ENCODE measurements at regions not wholly inside any gene's neighbourhood (a gene's known extent, or its start where the extent isn't known, plus 50 kb on each side); places are given as distances from the start of the nearest gene placed in this dataset.
A peak's percentile ranks its signal among the peaks of the same experiment; 100 is the strongest.

DNA sequence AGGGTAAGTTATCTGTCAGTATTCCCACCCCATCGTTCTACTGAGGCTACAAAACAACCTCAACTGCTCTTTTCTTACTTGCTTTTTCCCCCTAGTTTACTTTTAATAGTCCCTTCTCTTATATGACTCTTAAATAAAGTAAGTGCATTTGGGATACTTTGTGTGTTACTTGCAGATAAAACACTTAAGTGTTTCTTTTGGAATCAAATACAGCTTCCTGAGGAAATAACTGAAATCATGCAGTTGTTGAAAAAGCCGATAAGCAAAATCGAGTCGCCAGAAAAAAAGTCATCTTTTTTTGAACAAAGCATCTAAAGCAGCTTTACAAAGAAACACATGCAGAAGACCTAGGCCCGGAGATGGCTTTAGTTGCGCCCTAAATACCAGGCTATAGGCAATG lies 53.5 kb upstream of the EPB41L4A start:
- DNase-seq (ENCODE audit: low read depth) = no peak
- H3K4me3 ChIP-seq (ENCODE audit: low read depth, low read length) = no peak overlapping the region
- TF ChIP-seq, protein P1, sequence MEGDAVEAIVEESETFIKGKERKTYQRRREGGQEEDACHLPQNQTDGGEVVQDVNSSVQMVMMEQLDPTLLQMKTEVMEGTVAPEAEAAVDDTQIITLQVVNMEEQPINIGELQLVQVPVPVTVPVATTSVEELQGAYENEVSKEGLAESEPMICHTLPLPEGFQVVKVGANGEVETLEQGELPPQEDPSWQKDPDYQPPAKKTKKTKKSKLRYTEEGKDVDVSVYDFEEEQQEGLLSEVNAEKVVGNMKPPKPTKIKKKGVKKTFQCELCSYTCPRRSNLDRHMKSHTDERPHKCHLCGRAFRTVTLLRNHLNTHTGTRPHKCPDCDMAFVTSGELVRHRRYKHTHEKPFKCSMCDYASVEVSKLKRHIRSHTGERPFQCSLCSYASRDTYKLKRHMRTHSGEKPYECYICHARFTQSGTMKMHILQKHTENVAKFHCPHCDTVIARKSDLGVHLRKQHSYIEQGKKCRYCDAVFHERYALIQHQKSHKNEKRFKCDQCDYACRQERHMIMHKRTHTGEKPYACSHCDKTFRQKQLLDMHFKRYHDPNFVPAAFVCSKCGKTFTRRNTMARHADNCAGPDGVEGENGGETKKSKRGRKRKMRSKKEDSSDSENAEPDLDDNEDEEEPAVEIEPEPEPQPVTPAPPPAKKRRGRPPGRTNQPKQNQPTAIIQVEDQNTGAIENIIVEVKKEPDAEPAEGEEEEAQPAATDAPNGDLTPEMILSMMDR (conservative IDR thresholded peaks at IDR 0.05; ENCODE audit: low read depth, low read length) = no peak

DNA sequence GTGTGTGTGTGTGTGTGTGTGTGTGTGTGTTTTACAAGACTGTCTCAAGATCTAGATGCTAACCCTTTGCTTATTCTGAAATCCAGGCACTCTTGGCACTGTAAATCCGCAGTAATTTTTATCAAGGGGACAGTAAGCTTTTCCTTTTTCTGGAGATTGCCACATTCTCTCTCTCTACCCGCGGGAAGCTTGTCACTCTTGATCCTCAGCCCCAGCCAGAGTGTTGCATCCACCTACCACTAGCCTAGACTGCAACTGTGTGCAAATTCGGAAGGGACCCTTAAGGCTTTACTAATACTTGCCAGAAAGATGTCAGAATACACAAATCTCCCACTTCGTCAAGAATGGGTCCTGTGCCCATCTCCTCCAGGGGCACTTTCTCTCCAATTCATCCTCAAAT lies 54.9 kb upstream of the EPB41L4A start:
- no peak for DNase-seq (ENCODE audit: low read depth)
- H3K4me3 ChIP-seq (ENCODE audit: low read depth, low read length) = no peak overlapping the region
- TF ChIP-seq, protein P1 (conservative IDR thresholded peaks at IDR 0.05; ENCODE audit: low read depth, low read length) = no peak

DNA sequence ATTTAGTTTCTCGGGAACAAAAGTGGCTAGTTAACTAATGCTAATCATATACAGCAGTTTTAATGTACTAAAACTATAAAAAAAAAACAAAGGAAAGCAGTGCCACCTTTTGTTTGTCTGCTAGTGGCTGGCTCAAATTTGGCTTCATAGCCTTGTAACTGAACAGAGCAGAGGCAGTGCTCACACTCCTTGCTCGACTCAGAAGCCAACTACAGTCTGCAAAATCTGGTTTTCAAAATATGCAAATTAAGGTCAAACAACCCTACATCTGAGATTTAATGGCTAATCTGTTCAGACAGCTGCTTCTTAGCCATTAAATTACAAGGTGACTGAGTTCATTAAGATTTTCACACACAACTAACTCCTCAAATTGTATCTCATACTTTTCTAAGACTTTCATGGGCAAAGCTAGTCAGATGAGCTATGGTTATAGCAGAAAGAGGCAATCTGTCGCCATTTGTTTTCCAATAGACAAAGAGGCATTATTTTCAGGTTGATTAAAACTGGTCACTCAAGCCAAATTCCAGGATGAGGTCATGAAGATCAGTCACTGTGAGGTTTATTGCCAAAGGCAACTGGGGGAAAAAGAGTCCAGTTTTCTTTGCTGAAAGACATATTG lies 56.8 kb upstream of the EPB41L4A start:
- H3K4me3 ChIP-seq (ENCODE audit: low read depth, low read length) = no peak overlapping the region
- TF ChIP-seq, protein P1 (conservative IDR thresholded peaks at IDR 0.05; ENCODE audit: low read depth, low read length) = no peak
- DNase-seq (ENCODE audit: low read depth) = no peak

DNA sequence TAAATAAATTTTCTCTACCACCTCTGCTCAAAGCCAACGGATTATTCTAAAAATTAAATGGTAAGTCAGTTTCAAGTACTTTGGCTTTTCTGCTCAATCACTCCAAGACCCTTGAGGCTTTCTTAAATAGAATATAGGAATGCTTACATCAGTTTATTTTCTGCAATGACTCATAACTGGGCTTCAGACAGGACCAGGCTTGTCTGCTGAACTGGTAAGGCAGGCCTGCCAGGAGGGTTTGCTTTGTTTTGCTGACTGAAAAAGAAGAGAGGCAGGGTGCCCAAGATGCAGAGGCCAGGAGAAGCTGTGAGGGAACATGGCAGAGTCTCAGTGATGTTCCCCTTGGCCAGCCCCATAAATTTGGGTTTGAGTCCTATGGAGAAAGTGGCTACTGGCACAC lies 60.3 kb upstream of the EPB41L4A start:
- H3K4me3 ChIP-seq (ENCODE audit: low read depth, low read length) = no peak overlapping the region
- TF ChIP-seq, protein P1 (conservative IDR thresholded peaks at IDR 0.05; ENCODE audit: low read depth, low read length) = no peak
- DNase-seq (ENCODE audit: low read depth) = peak; percentile 57

DNA sequence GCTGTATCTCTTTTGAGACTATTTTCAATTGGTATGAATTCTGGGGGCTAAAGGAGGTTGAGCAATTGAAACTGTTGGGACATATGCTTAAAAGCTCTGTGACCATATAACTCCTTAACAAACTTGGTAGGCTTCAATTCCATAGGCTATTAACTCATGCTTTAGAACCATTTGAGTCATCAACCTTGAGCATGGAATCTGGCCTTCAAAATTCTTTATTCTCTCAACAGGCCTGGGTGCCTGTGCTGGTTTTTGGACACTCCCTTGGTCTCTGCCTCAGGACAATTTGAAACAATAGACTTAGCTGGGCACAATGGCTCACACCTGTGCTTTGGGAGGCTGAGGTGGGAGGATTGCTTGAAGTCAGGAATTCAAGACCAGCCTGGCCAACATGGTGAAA lies 61.4 kb upstream of the EPB41L4A start:
- TF ChIP-seq, protein P1 (conservative IDR thresholded peaks at IDR 0.05; ENCODE audit: low read depth, low read length) = no peak
- no peak overlapping the region for H3K4me3 ChIP-seq (ENCODE audit: low read depth, low read length)
- DNase-seq (ENCODE audit: low read depth) = no peak

DNA sequence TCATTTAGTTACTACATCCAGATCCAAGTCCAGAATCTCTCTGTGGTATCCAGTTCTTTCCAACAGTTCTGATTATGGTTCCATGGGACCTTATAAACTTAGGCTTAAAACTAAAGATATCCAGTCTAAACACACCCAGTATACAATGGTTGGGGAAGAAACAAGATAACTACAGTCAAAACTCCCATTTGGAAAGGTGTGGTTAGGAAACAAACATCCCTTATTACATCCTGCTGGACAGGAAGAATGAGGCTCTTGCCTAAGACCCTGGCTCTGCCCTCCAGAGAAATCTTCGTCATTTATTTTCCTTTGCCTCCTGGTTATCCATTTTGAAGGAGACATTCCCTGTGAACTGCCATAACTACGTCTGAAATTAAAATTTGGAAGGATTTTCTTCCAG lies 64.6 kb upstream of the EPB41L4A start:
- DNase-seq (ENCODE audit: low read depth) = no peak
- TF ChIP-seq, protein P1 (conservative IDR thresholded peaks at IDR 0.05; ENCODE audit: low read depth, low read length) = no peak
- H3K4me3 ChIP-seq (ENCODE audit: low read depth, low read length) = no peak overlapping the region

DNA sequence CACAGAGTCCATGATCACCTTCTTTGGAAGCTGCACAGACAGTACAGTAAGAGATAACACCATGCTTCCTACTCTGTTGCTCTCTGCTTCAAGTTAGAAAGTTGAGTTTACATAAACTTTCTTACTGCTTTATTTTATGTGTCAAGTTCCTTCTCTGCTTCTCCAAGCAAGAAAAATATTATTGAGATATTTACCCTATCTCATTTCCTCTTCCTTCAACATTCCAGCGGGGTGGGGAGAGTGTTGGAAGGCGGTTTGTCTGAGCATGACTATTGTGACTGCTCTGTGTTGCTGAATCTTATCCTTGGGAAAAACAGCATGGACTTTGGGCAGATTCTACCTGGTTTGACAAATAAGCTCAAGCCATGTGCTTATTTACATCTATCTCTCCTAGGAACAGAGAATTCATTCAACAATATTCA lies 66.9 kb upstream of the EPB41L4A start:
- peak; percentile 5 for DNase-seq (ENCODE audit: low read depth)
- no peak overlapping the region for H3K4me3 ChIP-seq (ENCODE audit: low read depth, low read length)
- TF ChIP-seq, protein P1 (conservative IDR thresholded peaks at IDR 0.05; ENCODE audit: low read depth, low read length) = no peak

Measured in choroid plexus epithelial cell (primary cell).